ENCODE measurements at regions not wholly inside any gene's neighbourhood (a gene's known extent, or its start where the extent isn't known, plus 50 kb on each side); places are given as distances from the start of the nearest gene placed in this dataset.
A peak's percentile ranks its signal among the peaks of the same experiment; 100 is the strongest.

- peak in 1 of 42 donors; percentile 24 for DNase-seq
- intact Hi-C loops (cut with DNase I) = no loop called here
These were observed 97.3 kb upstream of the SOX1 start for GRCh38 chr13:111969551-111970135.

GRCh38 chr13:111970494-111971141 lies 96.3 kb upstream of the SOX1 start:
- peak in 2 of 42 donors; percentile 15 to 16 for DNase-seq
- intact Hi-C loops (cut with DNase I) = no loop called here

GRCh38 chr13:111971891-111972780 lies 94.8 kb upstream of the SOX1 start:
- intact Hi-C loops (cut with DNase I) = no loop called here
- peak in 1 of 42 donors; percentile 25 for DNase-seq

GRCh38 chr13:111973186-111973585 lies 93.8 kb upstream of the SOX1 start:
- intact Hi-C loops (cut with DNase I) = no loop called here
- DNase-seq = no peak

- peak in 2 of 42 donors; percentile 20 to 21 for DNase-seq
- intact Hi-C loops (cut with DNase I) = no loop called here
These were observed 93.2 kb upstream of the SOX1 start for GRCh38 chr13:111973605-111974340.

- DNase-seq = peak in 16 of 42 donors; percentile 19 to 60 (median 34)
- intact Hi-C loops (cut with DNase I) = no loop called here
These were observed 92.7 kb upstream of the SOX1 start for GRCh38 chr13:111974341-111974640.

- peak in 1 of 42 donors; percentile 9 for DNase-seq
- intact Hi-C loops (cut with DNase I) = no loop called here
These were observed 91.1 kb upstream of the SOX1 start for GRCh38 chr13:111975539-111976473.

GRCh38 chr13:111976474-111977178 lies 90.3 kb upstream of the SOX1 start:
- intact Hi-C loops (cut with DNase I) = no loop called here
- no peak for DNase-seq

GRCh38 chr13:111977179-111977506 lies 89.8 kb upstream of the SOX1 start:
- intact Hi-C loops (cut with DNase I) = no loop called here
- DNase-seq = peak in 1 of 42 donors; percentile 43

GRCh38 chr13:111978546-111978945 lies 88.4 kb upstream of the SOX1 start:
- peak in 2 of 42 donors; percentile 45 to 47 for DNase-seq
- intact Hi-C loops (cut with DNase I) = no loop called here

- DNase-seq = no peak
- intact Hi-C loops (cut with DNase I) = no loop called here
These were observed 86.6 kb upstream of the SOX1 start for GRCh38 chr13:111980146-111980929.

- no peak for DNase-seq
- intact Hi-C loops (cut with DNase I) = no loop called here
These were observed 85.9 kb upstream of the SOX1 start for GRCh38 chr13:111981006-111981405.

- DNase-seq = no peak
- intact Hi-C loops (cut with DNase I) = no loop called here
These were observed 85.3 kb upstream of the SOX1 start for GRCh38 chr13:111981446-111982165.

GRCh38 chr13:111984349-111984748 lies 82.6 kb upstream of the SOX1 start:
- intact Hi-C loops (cut with DNase I) = no loop called here
- no peak for DNase-seq

- intact Hi-C loops (cut with DNase I) = no loop called here
- DNase-seq = no peak
These were observed 76.6 kb upstream of the SOX1 start for GRCh38 chr13:111990362-111990761.

GRCh38 chr13:111992911-111993310 lies 74.0 kb upstream of the SOX1 start:
- intact Hi-C loops (cut with DNase I) = no loop called here
- DNase-seq = no peak

- intact Hi-C loops (cut with DNase I) = no loop called here
- peak in 1 of 42 donors; percentile 3 for DNase-seq
These were observed 73.3 kb upstream of the SOX1 start for GRCh38 chr13:111993691-111994090.
